DOHH2 (cell line): ENCODE measurements at regions not wholly inside any gene's neighbourhood (a gene's known extent, or its start where the extent isn't known, plus 50 kb on each side); places are given as distances from the start of the nearest gene placed in this dataset.

Experiments
- EZH2phosphoT487 ChIP-seq: fragments of 200-600 bp; sonication (generic); IDR thresholded peaks from 2 replicates; pipeline ENCODE4 v1.6.1; 2017; ENCODE audit warnings: borderline replicate concordance, mild to moderate bottlenecking, antibody characterized with exemption, low read length, moderate library complexity, mixed read lengths
- TF ChIP-seq, protein P1 (sequence below): fragments of 200-600 bp; sonication (generic); IDR thresholded peaks from one replicate; pipeline ENCODE4 v1.5.1; 2014; ENCODE audit warnings: antibody characterized with exemption, mild to moderate bottlenecking, low read depth, low read length; ENCODE audit not compliant: poor library complexity, severe bottlenecking

GRCh38 chr15:91572110-91572509, 281.4 kb upstream of the SLCO3A1 start:
- TF ChIP-seq, protein P1, sequence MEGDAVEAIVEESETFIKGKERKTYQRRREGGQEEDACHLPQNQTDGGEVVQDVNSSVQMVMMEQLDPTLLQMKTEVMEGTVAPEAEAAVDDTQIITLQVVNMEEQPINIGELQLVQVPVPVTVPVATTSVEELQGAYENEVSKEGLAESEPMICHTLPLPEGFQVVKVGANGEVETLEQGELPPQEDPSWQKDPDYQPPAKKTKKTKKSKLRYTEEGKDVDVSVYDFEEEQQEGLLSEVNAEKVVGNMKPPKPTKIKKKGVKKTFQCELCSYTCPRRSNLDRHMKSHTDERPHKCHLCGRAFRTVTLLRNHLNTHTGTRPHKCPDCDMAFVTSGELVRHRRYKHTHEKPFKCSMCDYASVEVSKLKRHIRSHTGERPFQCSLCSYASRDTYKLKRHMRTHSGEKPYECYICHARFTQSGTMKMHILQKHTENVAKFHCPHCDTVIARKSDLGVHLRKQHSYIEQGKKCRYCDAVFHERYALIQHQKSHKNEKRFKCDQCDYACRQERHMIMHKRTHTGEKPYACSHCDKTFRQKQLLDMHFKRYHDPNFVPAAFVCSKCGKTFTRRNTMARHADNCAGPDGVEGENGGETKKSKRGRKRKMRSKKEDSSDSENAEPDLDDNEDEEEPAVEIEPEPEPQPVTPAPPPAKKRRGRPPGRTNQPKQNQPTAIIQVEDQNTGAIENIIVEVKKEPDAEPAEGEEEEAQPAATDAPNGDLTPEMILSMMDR = no peak
- TF ChIP-seq EZH2phosphoT487 = no peak
